ENCODE measurements at regions not wholly inside any gene's neighbourhood (a gene's known extent, or its start where the extent isn't known, plus 50 kb on each side); places are given as distances from the start of the nearest gene placed in this dataset.

DNA sequence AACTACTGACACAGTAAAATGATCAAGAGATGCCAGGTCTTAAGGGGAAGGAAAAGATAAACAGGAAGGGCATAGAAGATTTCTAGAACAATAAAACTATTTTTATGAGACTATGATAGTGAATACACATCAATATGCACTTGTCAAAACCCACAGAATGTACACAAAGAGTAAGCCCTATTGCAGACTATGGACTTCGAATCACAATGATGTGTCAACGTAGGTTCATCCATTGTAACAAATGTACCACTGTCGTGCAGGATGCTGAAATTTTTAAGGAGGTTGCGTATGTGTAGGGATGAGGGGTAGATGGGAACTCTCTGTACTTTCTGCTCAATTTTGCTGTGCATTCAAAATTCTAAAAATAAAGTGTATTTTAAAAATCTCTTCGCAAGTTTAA, 171.9 kb downstream of the KLF12 start:
- DNase-seq (ENCODE audit: low read depth): no peak
- TF ChIP-seq, protein P1, sequence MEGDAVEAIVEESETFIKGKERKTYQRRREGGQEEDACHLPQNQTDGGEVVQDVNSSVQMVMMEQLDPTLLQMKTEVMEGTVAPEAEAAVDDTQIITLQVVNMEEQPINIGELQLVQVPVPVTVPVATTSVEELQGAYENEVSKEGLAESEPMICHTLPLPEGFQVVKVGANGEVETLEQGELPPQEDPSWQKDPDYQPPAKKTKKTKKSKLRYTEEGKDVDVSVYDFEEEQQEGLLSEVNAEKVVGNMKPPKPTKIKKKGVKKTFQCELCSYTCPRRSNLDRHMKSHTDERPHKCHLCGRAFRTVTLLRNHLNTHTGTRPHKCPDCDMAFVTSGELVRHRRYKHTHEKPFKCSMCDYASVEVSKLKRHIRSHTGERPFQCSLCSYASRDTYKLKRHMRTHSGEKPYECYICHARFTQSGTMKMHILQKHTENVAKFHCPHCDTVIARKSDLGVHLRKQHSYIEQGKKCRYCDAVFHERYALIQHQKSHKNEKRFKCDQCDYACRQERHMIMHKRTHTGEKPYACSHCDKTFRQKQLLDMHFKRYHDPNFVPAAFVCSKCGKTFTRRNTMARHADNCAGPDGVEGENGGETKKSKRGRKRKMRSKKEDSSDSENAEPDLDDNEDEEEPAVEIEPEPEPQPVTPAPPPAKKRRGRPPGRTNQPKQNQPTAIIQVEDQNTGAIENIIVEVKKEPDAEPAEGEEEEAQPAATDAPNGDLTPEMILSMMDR (conservative IDR thresholded peaks at IDR 0.05; ENCODE audit: low read length): no peak
- H3K4me3 ChIP-seq (ENCODE audit: low read length): no peak overlapping the region

DNA sequence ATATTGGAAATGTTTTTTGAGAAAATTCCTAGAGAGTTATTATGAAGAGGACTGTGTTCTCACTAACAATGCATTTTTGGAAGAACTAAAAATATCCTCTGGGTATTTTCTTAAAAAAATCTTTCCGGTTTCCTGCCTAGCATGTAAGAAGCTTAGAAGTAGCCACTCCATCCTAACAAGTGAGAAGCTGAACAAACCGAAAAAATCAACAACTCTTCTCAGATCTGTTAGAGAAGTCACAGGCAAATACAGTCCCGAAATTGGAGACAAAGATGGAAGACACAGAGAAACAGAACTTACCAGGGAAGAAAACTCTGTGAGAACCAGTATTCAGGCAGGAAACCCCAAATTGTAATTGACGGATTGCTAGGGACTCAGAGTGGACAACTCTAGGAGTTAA, 173.0 kb downstream of the KLF12 start:
- DNase-seq (ENCODE audit: low read depth): no peak
- TF ChIP-seq, protein P1 (conservative IDR thresholded peaks at IDR 0.05; ENCODE audit: low read length): no peak
- no peak overlapping the region for H3K4me3 ChIP-seq (ENCODE audit: low read length)

DNA sequence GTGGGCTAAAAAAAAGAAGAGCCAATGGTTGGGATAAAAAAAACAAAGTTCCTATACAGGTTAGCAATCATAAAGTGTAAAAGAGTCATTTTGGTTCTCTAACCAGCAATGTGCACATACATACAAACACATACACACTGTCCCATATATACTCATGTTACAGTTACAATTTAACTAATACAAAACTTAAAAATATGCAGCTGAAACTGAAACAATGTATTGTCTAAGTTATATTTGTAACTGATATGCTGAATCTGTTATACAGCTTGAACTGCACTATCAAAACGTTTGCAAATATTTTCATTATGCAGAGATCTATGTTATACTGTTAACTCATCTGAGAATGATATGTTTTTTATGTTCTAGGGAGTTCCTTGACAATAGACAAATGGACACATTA, 173.7 kb downstream of the KLF12 start:
- DNase-seq (ENCODE audit: low read depth): no peak
- TF ChIP-seq, protein P1 (conservative IDR thresholded peaks at IDR 0.05; ENCODE audit: low read length): no peak

DNA sequence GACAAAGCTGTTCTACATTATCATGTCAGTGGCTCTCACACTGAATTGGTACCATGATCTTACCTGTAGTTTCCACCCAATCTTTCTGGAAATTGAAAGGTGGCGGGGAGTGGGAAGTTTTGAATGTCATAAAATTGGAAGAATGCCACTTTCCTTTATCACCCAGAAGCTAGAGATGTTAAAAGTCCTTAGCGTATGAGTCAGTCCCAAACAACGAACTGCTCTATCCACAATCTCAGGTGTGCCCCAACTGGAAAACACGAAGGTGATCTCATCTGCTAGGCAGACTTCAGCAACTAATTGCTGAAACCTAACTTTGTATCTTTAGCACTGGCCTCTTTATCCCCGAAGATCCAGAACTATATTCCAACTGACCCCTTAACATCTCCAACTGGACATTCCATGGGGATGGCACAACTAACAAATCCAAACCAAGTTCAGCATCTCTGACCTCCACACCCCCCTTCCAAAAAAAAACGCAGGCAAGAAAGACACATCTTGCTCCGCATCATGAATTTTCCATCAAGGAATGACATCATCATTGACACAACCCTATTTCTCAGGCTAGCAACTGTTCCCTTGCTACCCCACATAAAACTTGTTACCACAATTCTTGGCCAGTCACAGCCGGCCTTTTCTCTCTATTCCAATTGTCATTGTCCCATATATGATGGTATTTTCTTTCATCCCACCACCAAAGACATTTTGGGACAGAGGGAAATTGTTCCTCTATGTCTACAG, 175.4 kb downstream of the KLF12 start:
- H3K4me3 ChIP-seq (ENCODE audit: low read length): no peak overlapping the region
- DNase-seq (ENCODE audit: low read depth): no peak
- TF ChIP-seq, protein P1 (conservative IDR thresholded peaks at IDR 0.05; ENCODE audit: low read length): no peak

More for the DNA sequence above, 173.7 kb downstream of the KLF12 start:
- H3K4me3 ChIP-seq (ENCODE audit: low read length): no peak overlapping the region

DNA sequence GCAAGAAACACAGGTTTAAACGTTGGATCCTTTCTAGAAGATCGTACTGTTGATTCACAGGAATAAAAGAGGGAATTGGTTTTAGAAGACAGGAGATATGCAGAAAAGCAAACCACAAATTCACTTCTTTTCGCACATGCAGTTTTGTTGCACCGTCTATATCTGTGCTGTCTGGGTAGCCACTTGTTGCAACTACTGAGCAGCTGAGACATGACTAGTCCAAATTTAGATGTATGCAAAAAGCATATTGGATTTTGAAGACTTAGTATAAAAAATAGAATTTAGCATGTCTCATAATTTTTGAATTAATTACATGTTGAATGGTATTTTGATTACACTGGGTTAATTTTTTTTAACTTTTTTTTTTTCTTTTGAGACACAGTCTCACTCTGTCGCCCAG, 176.3 kb downstream of the KLF12 start:
- no peak overlapping the region for H3K4me3 ChIP-seq (ENCODE audit: low read length)
- TF ChIP-seq, protein P1 (conservative IDR thresholded peaks at IDR 0.05; ENCODE audit: low read length): no peak
- DNase-seq (ENCODE audit: low read depth): no peak

DNA sequence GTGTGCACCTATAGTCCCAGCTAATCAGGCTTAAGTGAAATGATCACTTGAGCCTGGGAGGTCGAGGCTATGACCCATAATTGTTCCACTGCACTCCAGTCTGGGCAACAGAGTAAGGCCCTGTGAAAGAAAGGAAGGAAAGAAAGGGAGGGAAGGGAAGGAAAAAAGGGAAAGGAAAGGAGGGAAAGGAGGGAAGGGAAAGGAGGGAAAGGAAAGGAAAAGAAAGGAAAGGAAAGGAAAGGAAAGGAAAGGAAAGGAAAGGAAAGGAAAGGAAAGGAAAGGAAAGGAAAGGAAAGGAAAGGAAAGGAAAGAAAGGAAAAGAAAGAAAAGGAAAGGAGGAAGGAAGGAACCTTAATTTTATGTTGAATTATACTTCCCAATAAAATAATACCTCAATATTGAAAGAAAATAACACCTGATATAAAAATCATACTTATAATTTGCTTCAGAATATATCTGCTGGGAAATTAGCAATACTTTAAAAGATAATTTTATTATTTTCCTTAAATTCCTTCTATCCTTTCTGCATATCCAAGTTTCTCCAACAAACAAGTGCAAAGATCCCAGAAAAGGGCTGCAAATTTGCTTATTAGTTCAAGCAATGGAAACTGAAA, 177.3 kb downstream of the KLF12 start:
- no peak for DNase-seq (ENCODE audit: low read depth)
- TF ChIP-seq, protein P1 (conservative IDR thresholded peaks at IDR 0.05; ENCODE audit: low read length): no peak
- no peak overlapping the region for H3K4me3 ChIP-seq (ENCODE audit: low read length)

DNA sequence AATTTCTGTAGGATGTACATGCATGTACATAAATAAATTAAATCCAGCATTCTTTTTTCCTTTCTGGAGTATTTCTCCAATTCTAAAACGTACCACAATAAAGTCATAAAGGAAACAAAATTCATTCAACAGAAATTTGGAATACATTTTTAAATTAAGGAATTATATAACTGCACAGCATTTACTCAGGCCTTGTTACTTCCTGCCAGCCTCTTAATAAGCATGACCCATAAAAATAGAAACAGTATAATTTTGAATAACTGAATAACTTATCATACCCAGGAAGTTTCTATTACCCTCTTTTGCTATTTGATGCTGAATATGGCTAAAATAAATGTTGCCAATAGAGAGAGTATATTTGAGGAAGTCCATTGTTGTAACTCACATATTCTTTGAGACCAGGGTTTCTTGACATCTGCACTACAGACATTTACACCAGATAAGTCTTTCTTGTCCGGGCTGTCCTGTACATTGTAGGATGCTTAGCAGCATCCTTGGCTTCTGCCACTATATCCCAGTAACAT, 178.2 kb downstream of the KLF12 start:
- TF ChIP-seq, protein P1 (conservative IDR thresholded peaks at IDR 0.05; ENCODE audit: low read length): no peak
- no peak for DNase-seq (ENCODE audit: low read depth)
- no peak overlapping the region for H3K4me3 ChIP-seq (ENCODE audit: low read length)

All from AG10803 (cell line).